Stimulated activated CD8-positive, alpha-beta memory T cell treated with anti-CD3 and anti-CD28 coated beads, Interleukin-15, amount 100 ng/mL, for 4 hours (primary cell): ENCODE measurements at regions not wholly inside any gene's neighbourhood (a gene's known extent, or its start where the extent isn't known, plus 50 kb on each side); places are given as distances from the start of the nearest gene placed in this dataset.

Source experiments
- DNase-seq, 2 donors: peaks; one replicate each; pipeline ENCODE4 v3.0.0-alpha.2; 2020; ENCODE audit warnings: low read depth in 2 of 2

GRCh38 chr11:135075740-135076139, 663.7 kb upstream of the B3GAT1 start:
- DNase-seq: peak; percentile 7 to 10

- no peak for DNase-seq
Measured at GRCh38 chr11:135074397-135074998, 662.5 kb upstream of the B3GAT1 start.

- DNase-seq: no peak
Measured at GRCh38 chr11:135073870-135074269, 661.8 kb upstream of the B3GAT1 start.

- DNase-seq: no peak
Measured at GRCh38 chr11:135073381-135073780, 661.3 kb upstream of the B3GAT1 start.

GRCh38 chr11:135069890-135070289, 657.8 kb upstream of the B3GAT1 start:
- no peak for DNase-seq

- no peak for DNase-seq
Measured at GRCh38 chr11:135069063-135069462, 657.0 kb upstream of the B3GAT1 start.

GRCh38 chr11:135062994-135063393, 651.0 kb upstream of the B3GAT1 start:
- DNase-seq: no peak

GRCh38 chr11:135061166-135061565, 649.1 kb upstream of the B3GAT1 start:
- DNase-seq: no peak

- no peak for DNase-seq
Measured at GRCh38 chr11:135046986-135047385, 634.9 kb upstream of the B3GAT1 start.

- DNase-seq: no peak
Measured at GRCh38 chr11:135046556-135046955, 634.5 kb upstream of the B3GAT1 start.

- DNase-seq: no peak
Measured at GRCh38 chr11:135043434-135043833, 631.4 kb upstream of the B3GAT1 start.

- DNase-seq: no peak
Measured at GRCh38 chr11:135037828-135038227, 625.8 kb upstream of the B3GAT1 start.

GRCh38 chr11:135036488-135037297, 624.7 kb upstream of the B3GAT1 start:
- DNase-seq: no peak

GRCh38 chr11:135035282-135035681, 623.2 kb upstream of the B3GAT1 start:
- DNase-seq: no peak

- DNase-seq: no peak
Measured at GRCh38 chr11:135033540-135033939, 621.5 kb upstream of the B3GAT1 start.

- DNase-seq: no peak
Measured at GRCh38 chr11:135031205-135031989, 619.4 kb upstream of the B3GAT1 start.

GRCh38 chr11:135027461-135027860, 615.4 kb upstream of the B3GAT1 start:
- no peak for DNase-seq

GRCh38 chr11:135023499-135023898, 611.5 kb upstream of the B3GAT1 start:
- no peak for DNase-seq

- no peak for DNase-seq
Measured at GRCh38 chr11:135022454-135022853, 610.4 kb upstream of the B3GAT1 start.

- DNase-seq: no peak
Measured at GRCh38 chr11:135019899-135020298, 607.9 kb upstream of the B3GAT1 start.

GRCh38 chr11:135019343-135019871, 607.4 kb upstream of the B3GAT1 start:
- DNase-seq: no peak

- no peak for DNase-seq
Measured at GRCh38 chr11:135017296-135017695, 605.3 kb upstream of the B3GAT1 start.
